Peyer's patch (tissue), 4 donors: ENCODE measurements at regions not wholly inside any gene's neighbourhood (a gene's known extent, or its start where the extent isn't known, plus 50 kb on each side); places are given as distances from the start of the nearest gene placed in this dataset.

Source experiments
- DNase-seq, 3 donors: peaks; one replicate each; pipeline ENCODE4 v3.0.0-alpha.2; 2017 to 2019
- H3K27ac ChIP-seq, 4 donors: fragments of 200-600 bp; sonication (generic); one replicate each; pipeline ENCODE4 v1.5.1; 2016 to 2019
- H3K27me3 ChIP-seq, 2 donors: fragments of 200-600 bp; sonication (generic); one replicate each; pipeline ENCODE4 v1.5.1; 2019
- H3K36me3 ChIP-seq, 3 donors: fragments of 200-600 bp; sonication (generic); one replicate each; pipeline ENCODE4 v1.5.1; 2016 to 2019
- H3K4me1 ChIP-seq, 4 donors: fragments of 200-600 bp; sonication (generic); one replicate each; pipeline ENCODE4 v1.5.1; 2016 to 2019
- H3K4me3 ChIP-seq, 4 donors: fragments of 200-600 bp; sonication (generic); 1 replicate in 3 of 4; 2 replicates in 1 of 4; pipeline ENCODE4 v1.5.1; 2016 to 2019; ENCODE audit warnings: mild to moderate bottlenecking in 1 of 4
- H3K9me3 ChIP-seq, 4 donors: fragments of 200-600 bp; sonication (generic); one replicate each; pipeline ENCODE4 v1.5.1; 2016 to 2019; ENCODE audit warnings: mild to moderate bottlenecking in 1 of 4
- CTCF ChIP-seq, 6 experiments: fragments of 450-650 bp in 4 of 6; fragments of 200-600 bp in 2 of 6; sonication (generic) in 1 of 6; IDR thresholded peaks; one replicate each; pipeline ENCODE4 v1.5.1; 2017 to 2019; ENCODE audit warnings: antibody characterized with exemption in 6 of 6, mild to moderate bottlenecking in 3 of 6, moderate library complexity in 1 of 6
- POLR2A ChIP-seq, 2 donors: fragments of 450-650 bp; IDR thresholded peaks; one replicate each; pipeline ENCODE4 v1.5.1; 2017; ENCODE audit warnings: antibody characterized with exemption in 2 of 2, mild to moderate bottlenecking in 2 of 2, moderate library complexity in 2 of 2

- Histone ChIP-seq H3K27me3 (no peaks in the 10 kb centered on the region), H3K9me3 (no peaks in the 10 kb centered on the region), H3K27ac (no peak overlapping the region), H3K4me1 (no peaks in the 10 kb centered on the region), H3K4me3 (no peak overlapping the region), H3K36me3 (no peaks in the 10 kb centered on the region)
- DNase-seq: no peak
- TF ChIP-seq POLR2A (IDR thresholded peaks at IDR 0.05) (no peak), CTCF (IDR thresholded peaks at IDR 0.05) (no peak)
Observed at GRCh38 chr2:234178330-234179030, 128.0 kb downstream of the SPP2 start.

DNA sequence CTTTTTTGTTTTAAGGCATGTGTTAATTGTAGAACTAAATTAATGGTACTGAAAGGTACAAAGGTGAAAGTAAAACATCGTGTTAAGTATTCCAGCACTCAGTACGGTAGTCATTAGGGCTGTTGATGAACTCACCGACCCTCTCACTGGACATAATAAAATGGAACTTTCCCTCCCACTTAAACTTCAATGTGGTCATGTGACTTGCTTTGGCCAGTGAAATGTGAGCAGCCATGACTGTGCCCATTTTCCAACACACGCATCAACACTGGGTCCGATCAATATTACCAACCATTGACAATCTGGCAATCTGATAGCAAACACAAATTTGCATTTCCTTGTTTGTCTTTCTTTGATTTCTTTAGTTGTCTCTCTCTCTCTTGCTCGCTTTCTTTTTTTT is 125.1 kb downstream of the SPP2 start:
- no peaks in the 10 kb centered on the region for H3K9me3 ChIP-seq
- H3K27me3 ChIP-seq: no peaks in the 10 kb centered on the region
- no peak overlapping the region for H3K4me3 ChIP-seq
- no peaks in the 10 kb centered on the region for H3K36me3 ChIP-seq
- H3K4me1 ChIP-seq: no peaks in the 10 kb centered on the region
- TF ChIP-seq CTCF (IDR thresholded peaks at IDR 0.05): no peak
- no peak for TF ChIP-seq POLR2A (IDR thresholded peaks at IDR 0.05)
- H3K27ac ChIP-seq: no peak overlapping the region
- no peak for DNase-seq

DNA sequence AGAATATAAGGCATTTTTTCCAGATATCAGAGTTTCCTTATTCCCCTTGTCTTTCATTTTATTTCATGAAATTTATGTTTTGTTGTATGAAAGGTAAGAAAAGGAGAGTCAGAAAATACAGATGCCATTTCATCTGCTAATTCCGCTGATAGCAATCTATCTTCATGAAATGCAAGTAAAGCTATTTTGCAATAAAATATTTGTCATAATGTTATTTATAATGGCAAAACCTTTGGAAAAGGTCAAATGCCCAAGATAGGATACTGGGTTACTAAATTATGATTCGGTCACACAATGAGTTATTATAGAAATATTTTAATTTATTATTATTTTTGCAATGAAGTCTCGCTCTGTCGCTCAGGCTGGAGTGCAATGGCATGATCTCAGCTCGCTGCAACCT is 124.2 kb downstream of the SPP2 start:
- Histone ChIP-seq H3K27me3 (no peaks in the 10 kb centered on the region), H3K4me1 (no peaks in the 10 kb centered on the region), H3K36me3 (no peaks in the 10 kb centered on the region), H3K4me3 (no peak overlapping the region), H3K9me3 (no peaks in the 10 kb centered on the region), H3K27ac (no peak overlapping the region)
- DNase-seq: no peak
- TF ChIP-seq CTCF (IDR thresholded peaks at IDR 0.05): no peak

- Histone ChIP-seq H3K27me3 (no peaks in the 10 kb centered on the region), H3K27ac (no peak overlapping the region), H3K9me3 (no peaks in the 10 kb centered on the region), H3K4me3 (no peak overlapping the region), H3K4me1 (no peaks in the 10 kb centered on the region), H3K36me3 (no peaks in the 10 kb centered on the region)
- DNase-seq: no peak
- TF ChIP-seq POLR2A (IDR thresholded peaks at IDR 0.05) (no peak), CTCF (IDR thresholded peaks at IDR 0.05) (no peak)
Observed at GRCh38 chr2:234172532-234172931, 122.0 kb downstream of the SPP2 start.

DNA sequence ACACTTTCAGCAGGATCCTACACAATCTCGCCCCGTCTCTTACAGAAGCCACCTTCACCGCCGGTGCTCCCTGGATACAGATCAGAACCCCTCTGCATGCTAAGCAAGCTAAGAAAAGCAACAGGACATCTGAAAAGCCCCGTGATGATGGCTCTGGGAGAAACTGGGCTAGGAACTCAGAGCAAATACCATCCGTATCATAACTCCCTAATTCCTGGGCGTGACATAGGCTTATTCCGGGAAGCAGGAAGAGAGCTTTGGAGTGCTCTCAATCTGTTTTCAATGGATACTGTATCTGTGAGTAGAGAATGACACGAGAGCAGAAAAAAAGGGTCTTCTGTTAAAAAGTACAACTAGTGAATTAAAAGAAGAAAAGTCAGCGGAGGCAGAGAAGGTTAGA is 121.6 kb downstream of the SPP2 start:
- no peaks in the 10 kb centered on the region for H3K4me1 ChIP-seq
- no peak for DNase-seq
- H3K9me3 ChIP-seq: no peaks in the 10 kb centered on the region
- no peaks in the 10 kb centered on the region for H3K27me3 ChIP-seq
- H3K36me3 ChIP-seq: no peaks in the 10 kb centered on the region
- H3K4me3 ChIP-seq: no peak overlapping the region
- TF ChIP-seq POLR2A (IDR thresholded peaks at IDR 0.05) (no peak), CTCF (IDR thresholded peaks at IDR 0.05) (no peak)
- no peak overlapping the region for H3K27ac ChIP-seq

GRCh38 chr2:234171666-234172065 is 121.2 kb downstream of the SPP2 start:
- no peak for DNase-seq
- Histone ChIP-seq H3K4me3 (no peak overlapping the region), H3K9me3 (no peaks in the 10 kb centered on the region), H3K36me3 (no peaks in the 10 kb centered on the region), H3K27ac (no peak overlapping the region), H3K4me1 (no peaks in the 10 kb centered on the region), H3K27me3 (no peaks in the 10 kb centered on the region)
- TF ChIP-seq POLR2A (IDR thresholded peaks at IDR 0.05) (no peak), CTCF (IDR thresholded peaks at IDR 0.05) (no peak)
